Neural progenitor cell (in vitro differentiated cells): ENCODE measurements at regions not wholly inside any gene's neighbourhood (a gene's known extent, or its start where the extent isn't known, plus 50 kb on each side); places are given as distances from the start of the nearest gene placed in this dataset.

Experiments used
- EZH2 ChIP-seq: fragments of 200-600 bp; sonication (generic); IDR thresholded peaks from 2 replicates; pipeline ENCODE4 v1.6.1; 2017; ENCODE audit warnings: antibody characterized with exemption, mild to moderate bottlenecking, moderate library complexity
- EZH2phosphoT487 ChIP-seq: fragments of 200-600 bp; sonication (generic); IDR thresholded peaks from 2 replicates; pipeline ENCODE4 v1.6.1; 2017; ENCODE audit warnings: antibody characterized with exemption

DNA sequence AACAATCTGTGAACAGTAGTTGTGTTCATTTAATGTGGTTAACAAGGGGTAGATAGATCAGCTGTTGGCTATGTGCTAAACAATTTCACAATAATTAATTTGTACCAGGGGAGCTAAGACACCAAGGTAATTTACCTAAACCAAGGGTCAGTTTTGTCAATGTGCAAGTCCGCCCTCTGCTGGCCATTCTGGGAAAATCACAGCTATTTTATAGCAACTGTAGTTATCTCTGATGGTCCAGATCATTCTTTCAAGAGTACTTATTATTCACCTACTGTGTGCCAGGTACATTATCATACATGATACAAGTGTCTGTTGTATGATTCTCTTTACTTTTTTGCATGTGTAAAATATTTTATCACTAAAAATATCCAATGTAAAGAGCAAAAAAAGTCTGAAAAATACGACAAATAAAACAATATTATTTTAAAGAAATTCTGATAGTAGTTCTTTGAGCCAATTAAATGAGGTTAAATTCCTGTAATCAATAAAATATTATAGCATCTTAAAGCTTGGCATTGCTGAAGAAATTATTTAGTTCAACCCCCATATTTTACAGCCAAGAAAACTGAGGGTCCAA is 312.3 kb upstream of the FAM78B start:
- TF ChIP-seq EZH2: no peak
- no peak for TF ChIP-seq EZH2phosphoT487
